Osteocyte (in vitro differentiated cells): ENCODE measurements at regions not wholly inside any gene's neighbourhood (a gene's known extent, or its start where the extent isn't known, plus 50 kb on each side); places are given as distances from the start of the nearest gene placed in this dataset.

Source experiments
- DNase-seq: peaks from one replicate; pipeline ENCODE4 v3.0.0; 2021; ENCODE audit warnings: mixed read lengths; ENCODE audit not compliant: unreplicated experiment; ENCODE audit errors: extremely low spot score
- H3K27ac Mint-ChIP-seq: one replicate; pipeline ENCODE4 v1.8.0; 2021; ENCODE audit warnings: mild to moderate bottlenecking, mixed read lengths; ENCODE audit not compliant: unreplicated experiment
- H3K27me3 Mint-ChIP-seq: one replicate; pipeline ENCODE4 v1.8.0; 2021; ENCODE audit warnings: mixed read lengths; ENCODE audit not compliant: unreplicated experiment
- H3K36me3 Mint-ChIP-seq: one replicate; pipeline ENCODE4 v1.8.0; 2021; ENCODE audit warnings: mixed read lengths; ENCODE audit not compliant: unreplicated experiment
- H3K4me1 Mint-ChIP-seq: one replicate; pipeline ENCODE4 v1.8.0; 2021; ENCODE audit warnings: mixed read lengths; ENCODE audit not compliant: unreplicated experiment
- H3K4me3 Mint-ChIP-seq: one replicate; pipeline ENCODE4 v1.8.0; 2021; ENCODE audit warnings: mild to moderate bottlenecking, moderate library complexity, mixed read lengths; ENCODE audit not compliant: unreplicated experiment
- H3K9me3 Mint-ChIP-seq: one replicate; pipeline ENCODE4 v1.8.0; 2021; ENCODE audit warnings: mixed read lengths; ENCODE audit not compliant: unreplicated experiment
- CTCF ChIP-seq: fragments of 200-600 bp; sonication (generic); IDR thresholded peaks from 2 replicates; pipeline ENCODE4 v1.5.0; 2021; ENCODE audit warnings: antibody characterized with exemption, mild to moderate bottlenecking, moderate library complexity

- Mint-ChIP-seq H3K4me1 (no peaks in the 10 kb centered on the region), H3K36me3 (no peaks in the 10 kb centered on the region), H3K27me3 (peaks cover 9% of the 10 kb centered on the region), H3K9me3 (peaks cover 6% of the 10 kb centered on the region), H3K4me3 (no peak overlapping the region), H3K27ac (no peak overlapping the region)
- DNase-seq, result no peak
- no peak for TF ChIP-seq CTCF
Observed at GRCh38 chr9:118510711-118511110, 806.5 kb downstream of the TLR4 start.

- Mint-ChIP-seq H3K9me3 (no peaks in the 10 kb centered on the region), H3K36me3 (no peaks in the 10 kb centered on the region), H3K4me1 (no peaks in the 10 kb centered on the region), H3K4me3 (no peak overlapping the region), H3K27ac (no peak overlapping the region), H3K27me3 (peaks cover 25% of the 10 kb centered on the region)
- DNase-seq, result no peak
- no peak for TF ChIP-seq CTCF
Observed at GRCh38 chr9:118515947-118516346, 811.7 kb downstream of the TLR4 start.

GRCh38 chr9:118521261-118521660 is 817.1 kb downstream of the TLR4 start:
- peaks cover 27% of the 10 kb centered on the region for H3K27me3 Mint-ChIP-seq
- H3K4me1 Mint-ChIP-seq, result no peaks in the 10 kb centered on the region
- H3K4me3 Mint-ChIP-seq, result no peak overlapping the region
- no peaks in the 10 kb centered on the region for H3K9me3 Mint-ChIP-seq
- no peak overlapping the region for H3K27ac Mint-ChIP-seq
- no peak for TF ChIP-seq CTCF
- DNase-seq, result no peak
- no peaks in the 10 kb centered on the region for H3K36me3 Mint-ChIP-seq

- no peak overlapping the region for H3K4me3 Mint-ChIP-seq
- H3K4me1 Mint-ChIP-seq, result peaks cover 3% of the 10 kb centered on the region
- H3K9me3 Mint-ChIP-seq, result no peaks in the 10 kb centered on the region
- H3K27ac Mint-ChIP-seq, result no peak overlapping the region
- peaks cover 22% of the 10 kb centered on the region for H3K27me3 Mint-ChIP-seq
- H3K36me3 Mint-ChIP-seq, result no peaks in the 10 kb centered on the region
- peak; percentile 88 for TF ChIP-seq CTCF
- no peak for DNase-seq
Observed at GRCh38 chr9:118522093-118523028, 818.2 kb downstream of the TLR4 start.

GRCh38 chr9:118527261-118527660 is 823.1 kb downstream of the TLR4 start:
- no peaks in the 10 kb centered on the region for H3K9me3 Mint-ChIP-seq
- peaks cover 19% of the 10 kb centered on the region for H3K4me1 Mint-ChIP-seq
- H3K27ac Mint-ChIP-seq, result no peak overlapping the region
- TF ChIP-seq CTCF, result no peak
- H3K36me3 Mint-ChIP-seq, result no peaks in the 10 kb centered on the region
- no peak overlapping the region for H3K4me3 Mint-ChIP-seq
- H3K27me3 Mint-ChIP-seq, result no peaks in the 10 kb centered on the region
- DNase-seq, result no peak
